ENCODE measurements at regions not wholly inside any gene's neighbourhood (a gene's known extent, or its start where the extent isn't known, plus 50 kb on each side); places are given as distances from the start of the nearest gene placed in this dataset.
A peak's percentile ranks its signal among the peaks of the same experiment; 100 is the strongest.
"Not testable (repeated sequence)": the region's sequence is repeated elsewhere in the genome, so short reads cannot be mapped to it uniquely, and the experiment has no call there.

DNA sequence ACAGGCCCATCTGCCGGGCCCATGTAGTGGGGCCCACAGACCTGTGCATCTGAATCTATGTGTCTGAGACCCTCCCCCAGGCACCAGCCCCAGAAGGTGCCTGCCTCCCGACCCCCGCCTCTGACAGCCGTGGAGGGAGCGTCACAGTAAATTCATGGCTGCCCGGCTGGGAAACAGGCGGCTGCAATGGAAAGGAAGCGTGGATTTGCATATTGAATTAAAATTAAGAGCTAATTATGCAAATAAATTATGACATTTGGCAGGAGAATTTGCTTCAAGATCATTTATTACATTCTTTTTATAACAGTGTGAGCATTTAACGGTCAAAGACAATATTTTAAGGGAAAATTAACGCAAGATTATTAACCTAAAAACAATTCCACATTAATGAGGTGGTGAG is 92.3 kb downstream of the HIF1AN start:
- no peak for DNase-seq
- no peaks in the 10 kb centered on the region for H3K9me3 ChIP-seq (replicated peaks)
- H3K27me3 ChIP-seq = peaks cover 28% of the 10 kb centered on the region; the same call in 1 of the 2 replicates
- H3K4me1 ChIP-seq = no peaks in the 10 kb centered on the region
- no peaks in the 10 kb centered on the region for H3K36me3 ChIP-seq
- no peak overlapping the region for H3K4me3 ChIP-seq
- H3K27ac ChIP-seq = no peak overlapping the region

DNA sequence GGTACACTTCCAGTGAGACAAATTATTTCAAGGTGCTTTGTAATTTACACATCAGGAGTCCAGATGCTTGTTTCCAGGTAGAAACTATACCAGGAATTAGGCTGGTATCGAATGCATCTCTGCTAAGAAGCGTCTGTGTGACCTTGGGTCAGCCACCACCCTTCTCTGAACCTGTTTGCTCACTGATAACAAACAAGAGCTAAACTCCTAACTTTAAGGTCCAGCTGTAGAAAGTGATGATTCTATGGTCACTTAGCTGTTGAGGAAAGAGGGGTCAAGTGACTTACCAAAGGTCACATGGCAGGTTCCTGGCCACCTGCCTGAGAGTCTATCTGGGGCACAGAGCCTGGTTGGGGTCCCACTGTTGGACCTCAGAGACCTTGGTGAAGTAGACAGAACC is 95.4 kb downstream of the HIF1AN start:
- H3K4me1 ChIP-seq = no peaks in the 10 kb centered on the region
- H3K36me3 ChIP-seq = no peaks in the 10 kb centered on the region
- no peaks in the 10 kb centered on the region for H3K9me3 ChIP-seq (replicated peaks)
- H3K27me3 ChIP-seq = peaks cover 32% of the 10 kb centered on the region
- H3K4me3 ChIP-seq = no peak overlapping the region
- H3K27ac ChIP-seq = no peak overlapping the region
- DNase-seq = no peak

- Histone ChIP-seq H3K4me3 (no peak overlapping the region), H3K27me3 (peaks cover 28% of the 10 kb centered on the region), H3K4me1 (no peaks in the 10 kb centered on the region), H3K9me3 (replicated peaks) (no peaks in the 10 kb centered on the region), H3K36me3 (no peaks in the 10 kb centered on the region), H3K27ac (no peak overlapping the region)
- DNase-seq = no peak
Observed at GRCh38 chr10:100632027-100632426, 96.3 kb downstream of the HIF1AN start.

GRCh38 chr10:100634034-100634433 is 98.3 kb downstream of the HIF1AN start:
- Histone ChIP-seq H3K36me3 (no peaks in the 10 kb centered on the region), H3K4me1 (peaks cover 3% of the 10 kb centered on the region; the same call in 1 of the 2 replicates), H3K9me3 (replicated peaks) (no peaks in the 10 kb centered on the region), H3K27ac (no peak overlapping the region), H3K27me3 (peaks cover 35% of the 10 kb centered on the region), H3K4me3 (no peak overlapping the region)
- DNase-seq = no peak

DNA sequence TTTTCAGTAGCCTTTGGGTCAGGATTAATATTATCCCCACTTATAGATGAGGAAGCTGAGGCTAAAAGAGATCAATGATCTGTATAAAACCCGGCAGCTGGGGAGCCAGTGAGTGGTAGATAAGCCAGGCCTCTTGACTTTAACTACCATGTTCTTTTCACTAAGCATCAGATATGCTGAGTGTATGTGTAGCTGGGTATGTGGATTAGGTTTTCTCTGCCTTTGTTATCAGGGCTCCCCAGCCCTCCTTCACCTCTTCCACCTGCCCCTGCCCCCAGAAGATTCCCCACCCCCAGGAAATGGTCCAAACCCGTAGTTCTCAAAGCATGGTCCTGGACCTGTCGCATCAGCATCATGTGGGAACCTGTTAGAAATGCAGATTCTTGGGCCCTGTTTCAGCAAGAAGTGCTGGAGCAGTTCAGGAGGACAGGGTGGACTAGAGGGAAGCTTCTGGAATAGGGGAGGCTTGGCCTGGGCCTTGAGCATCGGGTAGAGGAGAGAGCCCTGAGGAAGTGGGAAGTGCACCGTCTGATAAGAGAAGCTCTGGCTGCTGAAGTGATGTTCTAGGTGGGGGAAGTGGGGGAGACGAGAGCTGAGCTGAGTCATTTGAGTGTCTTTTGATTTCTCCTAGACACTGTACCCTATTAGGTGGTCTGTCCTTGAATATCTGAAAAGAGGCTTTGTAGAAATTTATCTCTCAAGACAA is 101.3 kb downstream of the HIF1AN start:
- peaks cover 31% of the 10 kb centered on the region for H3K27me3 ChIP-seq

DNA sequence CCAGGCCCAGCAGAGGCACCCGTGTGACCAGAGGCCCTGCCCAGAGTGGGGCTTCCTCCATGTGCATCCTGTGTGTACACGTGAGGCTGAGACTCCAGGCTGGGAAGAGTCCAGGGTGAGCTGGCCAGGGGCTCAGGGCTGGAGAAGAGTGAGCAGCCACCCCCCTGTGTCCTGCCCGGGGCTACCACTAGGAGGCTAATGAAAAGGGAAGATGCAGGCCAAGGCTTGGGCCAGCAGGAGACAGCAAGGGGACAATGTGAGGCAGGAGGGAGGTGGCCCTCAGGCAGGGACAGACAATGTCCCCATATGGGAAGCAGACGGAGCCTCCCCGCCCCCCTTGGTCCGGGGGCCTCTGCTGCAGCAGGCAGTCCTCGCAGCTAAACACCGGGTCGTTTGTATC is 102.0 kb downstream of the HIF1AN start:
- Histone ChIP-seq H3K36me3 (no peaks in the 10 kb centered on the region), H3K9me3 (replicated peaks) (no peaks in the 10 kb centered on the region), H3K4me1 (peaks cover 3% of the 10 kb centered on the region; the same call in 1 of the 2 replicates), H3K27me3 (peaks cover 31% of the 10 kb centered on the region), H3K4me3 (no peak overlapping the region), H3K27ac (no peak overlapping the region)
- DNase-seq = peak; percentile 37 to 46

More for the DNA sequence above, 101.3 kb downstream of the HIF1AN start:
- H3K36me3 ChIP-seq = no peaks in the 10 kb centered on the region
- H3K4me3 ChIP-seq = no peak overlapping the region
- H3K27ac ChIP-seq = no peak overlapping the region
- no peak for DNase-seq
- H3K4me1 ChIP-seq = peaks cover 3% of the 10 kb centered on the region; the same call in 1 of the 2 replicates
- no peaks in the 10 kb centered on the region for H3K9me3 ChIP-seq (replicated peaks)

GRCh38 chr10:100638969-100639368 is 103.2 kb downstream of the HIF1AN start:
- peak in 1 of 2 experiments; percentile 18 for DNase-seq
- not testable (repeated sequence) for H3K36me3 ChIP-seq; H3K9me3 ChIP-seq (replicated peaks); H3K4me1 ChIP-seq; H3K27ac ChIP-seq; H3K4me3 ChIP-seq
- peaks cover 27% of the 10 kb centered on the region for H3K27me3 ChIP-seq

DNA sequence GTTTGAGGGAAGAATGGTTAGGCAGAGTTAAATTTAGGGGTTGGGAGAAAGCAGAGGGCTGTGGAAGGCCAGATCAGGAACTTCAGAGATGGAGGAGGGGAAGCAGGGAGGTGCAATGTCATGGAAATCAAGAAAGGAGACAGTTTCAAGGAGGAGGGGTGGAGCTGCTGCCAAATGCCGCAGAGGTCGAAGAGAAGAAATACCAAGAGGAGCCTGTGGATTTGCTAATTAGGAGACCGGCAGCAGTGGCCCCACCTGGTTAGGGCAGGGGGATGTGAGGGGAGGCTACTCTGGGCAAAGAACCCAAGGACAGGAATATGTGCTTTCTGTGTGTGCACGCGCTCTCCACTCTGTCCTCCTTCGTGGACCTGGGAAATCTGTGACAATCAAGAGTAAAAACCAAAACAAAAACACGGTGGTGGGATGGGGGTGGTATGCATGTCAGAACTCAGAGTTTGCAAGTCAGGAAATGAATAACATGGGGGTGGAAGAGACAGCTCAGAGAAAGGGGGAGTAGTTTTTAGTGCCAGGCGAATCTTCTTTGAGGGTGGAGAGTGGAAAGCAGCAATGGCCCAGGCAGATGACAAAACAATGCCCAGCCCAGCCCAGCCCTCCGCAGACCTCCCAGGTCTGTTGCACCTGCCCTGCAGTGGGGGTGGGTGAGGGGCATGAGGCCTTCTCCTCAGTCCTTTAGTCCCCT is 102.9 kb upstream of the PAX2 start:
- H3K27me3 ChIP-seq = peaks cover 30% of the 10 kb centered on the region

GRCh38 chr10:100645091-100645490 is 100.3 kb upstream of the PAX2 start:
- no peak overlapping the region for H3K4me3 ChIP-seq
- no peak overlapping the region for H3K27ac ChIP-seq
- no peaks in the 10 kb centered on the region for H3K36me3 ChIP-seq
- H3K4me1 ChIP-seq = no peaks in the 10 kb centered on the region
- H3K9me3 ChIP-seq (replicated peaks) = no peaks in the 10 kb centered on the region
- H3K27me3 ChIP-seq = peaks cover 19% of the 10 kb centered on the region; the same call in 1 of the 2 replicates
- no peak for DNase-seq

More for the DNA sequence above, 102.9 kb upstream of the PAX2 start:
- no peak for DNase-seq
- H3K27ac ChIP-seq = no peak overlapping the region
- no peak overlapping the region for H3K4me3 ChIP-seq
- peaks cover 3% of the 10 kb centered on the region; the same call in 1 of the 2 replicates for H3K4me1 ChIP-seq
- no peaks in the 10 kb centered on the region for H3K9me3 ChIP-seq (replicated peaks)
- H3K36me3 ChIP-seq = no peaks in the 10 kb centered on the region

DNA sequence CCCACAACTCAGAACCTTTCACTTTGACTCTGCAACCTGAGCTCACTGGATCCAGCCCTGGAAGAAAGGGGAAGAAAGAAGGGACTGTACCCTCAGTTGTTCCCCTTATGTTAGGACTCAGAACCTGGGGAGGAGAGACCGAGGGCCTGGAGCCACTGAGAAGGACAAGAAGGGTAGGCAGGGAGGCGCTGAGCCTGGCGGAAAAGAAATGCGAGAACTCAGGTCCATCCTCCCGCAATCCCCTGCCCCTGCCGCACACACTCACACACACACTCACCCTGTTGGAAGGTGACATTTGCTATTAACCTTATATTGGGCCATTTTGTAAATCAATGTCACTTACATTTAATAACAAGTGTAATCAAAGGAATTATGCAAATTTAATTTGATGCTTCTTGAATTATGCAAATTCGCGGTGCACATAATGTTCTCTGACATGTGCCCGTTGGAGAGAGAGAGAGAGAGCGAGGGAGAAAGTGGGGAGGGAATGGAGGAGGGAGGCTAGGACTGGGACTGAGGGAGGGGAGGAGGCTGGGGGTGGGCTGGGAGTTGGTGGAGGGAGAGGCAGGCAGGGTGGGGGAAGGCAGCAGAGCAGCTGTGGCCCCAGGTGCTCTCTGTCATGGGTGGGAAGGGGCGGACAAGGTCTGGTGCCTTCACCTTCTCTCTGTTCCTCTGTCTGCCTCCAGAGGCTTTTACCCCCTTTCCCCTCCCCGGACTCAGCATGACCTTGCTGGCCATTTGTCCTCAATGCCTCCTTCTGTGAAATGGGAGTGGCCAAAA is 99.6 kb upstream of the PAX2 start:
- H3K27ac ChIP-seq = no peak overlapping the region
- no peak for DNase-seq
- H3K9me3 ChIP-seq (replicated peaks) = no peaks in the 10 kb centered on the region
- H3K36me3 ChIP-seq = no peaks in the 10 kb centered on the region
- peaks cover 19% of the 10 kb centered on the region; the same call in 1 of the 2 replicates for H3K27me3 ChIP-seq
- H3K4me3 ChIP-seq = no peak overlapping the region
- no peaks in the 10 kb centered on the region for H3K4me1 ChIP-seq

DNA sequence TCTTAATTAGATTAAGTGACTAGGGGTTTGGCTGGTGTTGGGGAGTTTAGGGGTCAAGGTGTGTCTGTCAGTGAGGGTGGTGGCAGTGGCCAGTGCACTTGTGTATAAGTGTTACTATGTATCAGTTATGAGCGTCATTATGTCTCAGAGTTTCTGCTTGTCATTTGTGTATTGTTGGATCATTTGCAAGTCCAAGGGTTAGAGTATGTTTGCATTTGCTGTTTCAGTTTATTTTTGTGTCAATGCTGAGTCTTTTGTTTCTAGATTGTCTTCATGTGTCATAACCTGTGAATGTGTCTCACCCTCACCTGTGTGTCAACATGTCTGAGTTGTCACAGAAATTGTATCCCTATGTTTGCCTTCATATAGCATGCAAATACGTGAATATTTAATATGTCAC is 97.5 kb upstream of the PAX2 start:
- peaks cover 23% of the 10 kb centered on the region for H3K27me3 ChIP-seq
- H3K4me1 ChIP-seq = no peaks in the 10 kb centered on the region
- H3K27ac ChIP-seq = no peak overlapping the region
- no peaks in the 10 kb centered on the region for H3K9me3 ChIP-seq (replicated peaks)
- DNase-seq = no peak
- no peak overlapping the region for H3K4me3 ChIP-seq
- H3K36me3 ChIP-seq = no peaks in the 10 kb centered on the region

- Histone ChIP-seq H3K9me3 (replicated peaks) (no peaks in the 10 kb centered on the region), H3K4me3 (no peak overlapping the region), H3K36me3 (no peaks in the 10 kb centered on the region), H3K27ac (no peak overlapping the region), H3K4me1 (no peaks in the 10 kb centered on the region), H3K27me3 (peaks cover 28% of the 10 kb centered on the region)
- no peak for DNase-seq
Observed at GRCh38 chr10:100650693-100651092, 94.7 kb upstream of the PAX2 start.

DNA sequence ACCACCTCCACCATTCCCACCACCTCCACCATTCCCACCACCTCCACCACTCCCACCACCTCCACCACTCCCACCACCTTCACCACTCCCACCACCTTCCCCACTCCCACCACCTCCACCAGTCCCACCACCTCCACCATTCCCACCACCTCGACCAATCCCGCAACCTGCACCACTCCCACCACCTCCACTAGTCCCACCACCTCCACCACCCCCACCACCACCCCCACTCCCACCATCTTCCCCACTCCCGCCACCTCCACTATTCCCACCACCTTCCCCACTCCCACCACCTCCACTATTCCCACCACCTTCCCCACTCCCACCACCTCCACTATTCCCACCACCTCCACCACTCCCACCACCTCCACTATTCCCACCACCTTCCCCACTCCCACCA is 94.3 kb upstream of the PAX2 start:
- not testable (repeated sequence) for H3K4me3 ChIP-seq; H3K9me3 ChIP-seq (replicated peaks); H3K36me3 ChIP-seq; H3K27ac ChIP-seq; DNase-seq; H3K4me1 ChIP-seq
- H3K27me3 ChIP-seq = peaks cover 32% of the 10 kb centered on the region

GRCh38 chr10:100651916-100652315 is 93.5 kb upstream of the PAX2 start:
- no peak overlapping the region for H3K4me3 ChIP-seq
- no peaks in the 10 kb centered on the region for H3K4me1 ChIP-seq
- H3K36me3 ChIP-seq = no peaks in the 10 kb centered on the region
- no peak for DNase-seq
- H3K27ac ChIP-seq = no peak overlapping the region
- H3K27me3 ChIP-seq = peaks cover 24% of the 10 kb centered on the region
- no peaks in the 10 kb centered on the region for H3K9me3 ChIP-seq (replicated peaks)
